H54 (cell line): ENCODE measurements at regions not wholly inside any gene's neighbourhood (a gene's known extent, or its start where the extent isn't known, plus 50 kb on each side); places are given as distances from the start of the nearest gene placed in this dataset.
A peak's percentile ranks its signal among the peaks of the same experiment; 100 is the strongest.

Experiments
- DNase-seq: peaks from one replicate; pipeline ENCODE4 v3.0.0; 2011; ENCODE audit warnings: low spot score, mixed read lengths; ENCODE audit not compliant: insufficient read length
- FAIRE-seq: peaks from 3 replicates; lab custom pipeline; 2011; peaks lifted over from hg19 to GRCh38; lab: Jason Lieb, UNC
- POLR2A ChIP-seq: IDR thresholded peaks from 2 replicates; pipeline ENCODE4 v1.6.1; 2011; ENCODE audit warnings: low read depth, mild to moderate bottlenecking, low read length

- DNase-seq, result no peak
- FAIRE-seq, result no peak
- no peak for TF ChIP-seq POLR2A
Observed at GRCh38 chr12:98319716-98320425, 195.5 kb upstream of the TMPO start.

DNA sequence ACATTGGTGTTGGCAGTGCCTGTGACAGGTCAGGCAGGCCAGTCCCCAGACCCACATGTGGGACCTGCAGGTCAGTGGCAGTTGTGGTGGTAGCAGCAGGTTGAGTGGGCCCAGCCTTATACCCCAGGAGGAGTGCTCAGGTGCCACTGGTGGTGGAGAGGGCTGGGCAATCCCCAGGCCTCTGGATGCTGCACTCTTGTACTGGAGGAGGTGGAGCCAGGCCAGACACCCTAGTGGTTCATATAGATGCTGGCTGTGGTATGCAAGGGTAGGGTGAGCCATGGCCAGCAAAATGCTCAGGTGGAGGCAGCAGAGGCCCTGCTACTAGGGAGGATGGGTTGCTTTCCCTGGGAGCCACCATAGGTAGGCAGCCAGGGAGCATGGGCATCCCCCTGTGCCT is 190.4 kb upstream of the TMPO start:
- TF ChIP-seq POLR2A, result no peak
- FAIRE-seq, result no peak
- DNase-seq, result no peak

GRCh38 chr12:98328467-98328866 is 186.9 kb upstream of the TMPO start:
- no peak for DNase-seq
- no peak for FAIRE-seq
- no peak for TF ChIP-seq POLR2A

- no peak for FAIRE-seq
- TF ChIP-seq POLR2A, result no peak
- DNase-seq, result no peak
Observed at GRCh38 chr12:98329589-98329988, 185.8 kb upstream of the TMPO start.

DNA sequence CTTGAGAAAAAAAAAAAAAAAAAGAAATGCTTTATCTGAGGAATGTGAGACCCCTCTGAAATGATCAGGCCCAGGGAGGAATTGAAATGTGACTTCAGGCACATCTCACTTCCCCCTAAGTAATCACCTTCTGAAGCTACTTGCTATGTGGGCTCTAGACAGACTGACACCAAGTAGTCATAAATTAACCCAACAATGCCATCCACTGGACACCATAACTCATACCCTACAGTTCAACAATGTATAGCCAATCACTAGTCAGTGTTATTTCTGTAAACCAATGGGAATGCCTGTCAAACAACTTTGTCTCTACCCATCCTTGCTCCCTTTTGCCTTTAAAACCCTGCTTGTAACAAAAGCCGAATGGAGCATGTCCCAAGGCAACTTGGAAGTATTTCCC is 182.7 kb upstream of the TMPO start:
- no peak for TF ChIP-seq POLR2A
- no peak for DNase-seq
- FAIRE-seq, result no peak

DNA sequence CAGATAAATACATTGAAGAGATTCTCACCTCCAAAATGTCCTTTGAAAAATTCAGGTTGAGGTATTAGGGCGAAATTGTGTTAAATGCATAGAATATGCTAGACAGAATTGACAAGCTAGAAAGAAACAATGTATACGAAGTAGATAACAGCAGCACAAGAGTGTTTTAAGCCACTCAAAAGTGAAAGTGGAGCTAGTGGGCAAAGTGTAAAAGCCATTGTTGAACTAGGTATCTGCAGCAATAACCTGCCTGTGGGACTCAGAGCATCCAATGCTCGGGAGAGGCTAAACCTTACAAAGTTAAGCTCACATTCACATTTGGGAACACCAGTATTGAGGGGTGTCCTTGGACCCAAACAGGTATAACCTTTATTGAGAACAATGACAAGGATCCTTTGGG is 180.6 kb upstream of the TMPO start:
- no peak for FAIRE-seq
- no peak for DNase-seq
- no peak for TF ChIP-seq POLR2A

GRCh38 chr12:98341026-98341425 is 174.4 kb upstream of the TMPO start:
- no peak for FAIRE-seq
- TF ChIP-seq POLR2A, result no peak
- no peak for DNase-seq

GRCh38 chr12:98341732-98342131 is 173.7 kb upstream of the TMPO start:
- DNase-seq (no peak), FAIRE-seq (no peak)
- no peak for TF ChIP-seq POLR2A

DNA sequence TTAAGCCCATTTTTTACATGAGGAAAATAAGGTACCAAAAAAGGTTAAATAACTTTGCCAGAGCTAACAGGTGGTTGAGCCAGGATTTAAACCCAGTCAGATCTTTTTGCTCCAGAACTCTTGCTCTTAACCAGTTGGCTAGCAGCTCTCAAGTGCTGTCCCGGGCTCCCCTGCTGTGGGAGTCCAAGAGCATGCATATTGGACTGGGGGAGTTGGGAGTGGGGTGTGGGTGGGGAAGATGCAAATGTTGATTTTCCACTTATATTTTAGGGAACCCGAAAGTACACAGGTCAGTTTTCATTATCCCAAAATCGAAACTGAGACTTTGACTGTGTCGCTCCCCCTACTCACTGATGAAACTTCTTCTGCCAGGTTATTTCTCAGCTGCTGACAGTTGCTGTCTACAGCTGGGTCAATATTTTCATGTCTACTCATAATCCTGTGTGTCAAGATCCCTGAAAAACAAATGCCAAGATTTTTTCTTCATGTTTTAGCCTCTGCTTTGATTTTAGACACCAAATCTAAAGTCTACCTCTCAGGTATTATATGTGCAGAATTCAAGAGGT is 172.3 kb upstream of the TMPO start:
- no peak for TF ChIP-seq POLR2A
- no peak for FAIRE-seq
- DNase-seq, result no peak

- no peak for FAIRE-seq
- TF ChIP-seq POLR2A, result no peak
- DNase-seq, result no peak
Observed at GRCh38 chr12:98344046-98344930, 171.1 kb upstream of the TMPO start.

GRCh38 chr12:98345308-98345876 is 170.0 kb upstream of the TMPO start:
- no peak for FAIRE-seq
- DNase-seq, result no peak
- TF ChIP-seq POLR2A, result no peak

DNA sequence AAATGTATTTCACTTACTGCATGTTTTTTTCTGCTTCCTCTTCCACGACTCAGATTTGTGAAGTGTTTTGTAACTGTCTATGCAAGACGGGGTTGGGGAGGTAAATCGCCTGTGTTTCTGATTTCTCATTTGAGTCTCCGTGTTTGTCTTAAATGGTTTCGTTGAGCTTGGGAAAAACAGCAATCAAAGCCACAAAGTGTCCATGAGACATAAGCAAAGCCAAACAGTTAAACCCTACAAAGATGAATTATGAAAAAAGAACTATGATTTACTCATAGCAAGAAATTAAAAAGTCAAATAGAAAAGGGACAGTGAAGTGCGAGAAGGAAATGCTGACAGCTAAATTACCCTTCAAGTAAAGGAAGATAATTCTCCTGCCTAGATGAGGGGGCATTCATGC is 164.3 kb upstream of the TMPO start:
- no peak for TF ChIP-seq POLR2A
- FAIRE-seq, result no peak
- no peak for DNase-seq

DNA sequence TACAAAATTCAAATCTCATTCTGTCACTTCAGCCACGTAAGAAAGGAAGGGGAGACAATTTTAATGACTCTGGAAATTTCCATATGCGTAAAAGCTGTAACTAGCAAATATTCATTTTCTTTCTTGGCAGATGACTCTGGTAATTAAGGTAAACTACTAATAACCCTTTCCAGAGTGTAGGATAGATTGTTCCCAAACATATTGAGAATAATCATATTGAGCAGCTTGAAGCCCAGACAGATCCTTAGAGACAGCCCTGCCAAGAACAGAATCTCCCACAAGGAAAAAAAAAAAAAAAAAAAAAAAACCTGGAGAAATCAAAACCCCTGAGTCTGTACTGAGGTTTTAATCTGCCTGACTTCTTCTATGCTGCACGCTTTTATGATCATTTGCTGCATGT is 163.6 kb upstream of the TMPO start:
- FAIRE-seq (no peak), DNase-seq (no peak)
- TF ChIP-seq POLR2A, result no peak

DNA sequence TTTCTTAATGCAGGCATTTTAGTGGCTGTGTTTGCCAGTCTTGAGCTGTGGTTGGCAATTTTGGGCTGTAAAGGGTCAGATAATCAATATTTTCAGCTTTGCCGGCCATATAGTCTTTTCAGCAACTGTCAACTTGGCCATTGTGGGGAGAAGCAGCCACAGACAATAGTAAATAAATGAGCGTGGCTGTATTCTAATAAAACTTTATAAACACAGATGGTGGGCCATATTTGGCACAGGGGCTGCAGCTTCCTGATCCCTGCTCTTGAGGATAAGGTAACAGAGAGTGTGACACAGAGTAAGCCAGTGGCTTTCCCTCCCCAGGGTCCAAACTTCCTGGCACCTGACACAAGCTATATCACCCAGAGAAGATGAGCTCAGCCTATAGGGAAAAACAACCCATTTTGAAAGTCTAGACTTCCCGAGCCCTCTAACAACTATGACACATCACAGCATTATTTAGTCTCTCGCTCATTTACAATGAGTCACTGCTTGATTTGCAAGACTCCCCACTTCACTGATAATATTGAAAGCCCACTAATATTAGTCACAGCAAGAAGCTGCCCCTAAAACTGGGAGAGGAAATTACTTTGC is 163.1 kb upstream of the TMPO start:
- FAIRE-seq, result peak; percentile 41
- peak; percentile 49 for DNase-seq
- TF ChIP-seq POLR2A, result no peak
